Breast epithelium (tissue), 3 donors: ENCODE measurements at regions not wholly inside any gene's neighbourhood (a gene's known extent, or its start where the extent isn't known, plus 50 kb on each side); places are given as distances from the start of the nearest gene placed in this dataset.

Experiments used
- CTCF ChIP-seq, 3 donors: fragments of 450-650 bp; IDR thresholded peaks; one replicate each; pipeline ENCODE4 v1.5.1; 2016 to 2017; ENCODE audit warnings: antibody characterized with exemption in 3 of 3, mild to moderate bottlenecking in 3 of 3, moderate library complexity in 3 of 3
- POLR2A ChIP-seq: fragments of 450-650 bp; IDR thresholded peaks from one replicate; pipeline ENCODE4 v1.6.1; 2016; ENCODE audit warnings: antibody characterized with exemption, mild to moderate bottlenecking, moderate library complexity
- POLR2AphosphoS5 ChIP-seq, 3 donors: sonication (generic); formaldehyde crosslinking; IDR thresholded peaks; one replicate each; pipeline ENCODE4 v1.6.1; 2017; ENCODE audit warnings: antibody characterized with exemption in 3 of 3

GRCh38 chr4:121479808-121480207 is 99.0 kb upstream of the QRFPR start:
- TF ChIP-seq CTCF (IDR thresholded peaks at IDR 0.05) (no peak), POLR2A (no peak), POLR2AphosphoS5 (IDR thresholded peaks at IDR 0.05) (no peak)
